ENCODE measurements at regions not wholly inside any gene's neighbourhood (a gene's known extent, or its start where the extent isn't known, plus 50 kb on each side); places are given as distances from the start of the nearest gene placed in this dataset.

DNA sequence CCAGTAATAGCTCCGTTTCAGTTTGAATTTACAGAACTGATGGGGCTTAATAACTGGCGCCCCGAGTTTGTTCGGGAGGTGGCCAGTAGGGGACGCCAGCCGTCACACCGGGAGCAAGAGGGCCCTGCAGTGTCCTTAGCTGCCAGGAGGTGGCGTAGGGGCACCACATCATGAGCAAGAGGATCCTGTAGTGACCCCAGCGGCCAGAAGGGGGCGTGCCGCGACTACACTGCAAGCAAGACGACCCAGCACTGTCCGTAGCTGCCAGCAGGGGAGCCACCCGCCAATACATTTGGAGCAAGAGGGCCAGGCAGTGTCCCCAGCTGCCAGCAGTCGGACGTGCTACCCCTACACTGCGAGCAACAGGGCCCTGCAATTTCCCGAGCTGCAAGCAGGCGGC is 663.7 kb upstream of the B3GAT1 start:
- Histone ChIP-seq H3K27ac (ENCODE audit: low read depth in 1 of 2, low read length in 2 of 2) (no peak overlapping the region), H3K4me3 (ENCODE audit: low read length in 2 of 2) (no peak overlapping the region), H3K27me3 (ENCODE audit: control insufficient read depth in 1 of 2, insufficient read depth in 2 of 2, low read length in 1 of 2) (no peaks in the 10 kb centered on the region), H3K36me3 (ENCODE audit: control insufficient read depth in 1 of 2, insufficient read depth in 2 of 2, low read length in 1 of 2) (no peaks in the 10 kb centered on the region), H3K9me3 (ENCODE audit: control insufficient read depth, low read length) (no peaks in the 10 kb centered on the region), H3K4me1 (ENCODE audit: control insufficient read depth in 1 of 2, insufficient read depth in 2 of 2, low read length in 2 of 2) (no peaks in the 10 kb centered on the region)
- intact Hi-C loops (cut with DNase I), result no loop called here
- DNase-seq, result peak; percentile 79 to 87
- 58 to 61% methylated on average over 20 of the region's 20 CpGs for WGBS, 2 donors
- no peak for ATAC-seq (ENCODE audit: low FRiP score)

DNA sequence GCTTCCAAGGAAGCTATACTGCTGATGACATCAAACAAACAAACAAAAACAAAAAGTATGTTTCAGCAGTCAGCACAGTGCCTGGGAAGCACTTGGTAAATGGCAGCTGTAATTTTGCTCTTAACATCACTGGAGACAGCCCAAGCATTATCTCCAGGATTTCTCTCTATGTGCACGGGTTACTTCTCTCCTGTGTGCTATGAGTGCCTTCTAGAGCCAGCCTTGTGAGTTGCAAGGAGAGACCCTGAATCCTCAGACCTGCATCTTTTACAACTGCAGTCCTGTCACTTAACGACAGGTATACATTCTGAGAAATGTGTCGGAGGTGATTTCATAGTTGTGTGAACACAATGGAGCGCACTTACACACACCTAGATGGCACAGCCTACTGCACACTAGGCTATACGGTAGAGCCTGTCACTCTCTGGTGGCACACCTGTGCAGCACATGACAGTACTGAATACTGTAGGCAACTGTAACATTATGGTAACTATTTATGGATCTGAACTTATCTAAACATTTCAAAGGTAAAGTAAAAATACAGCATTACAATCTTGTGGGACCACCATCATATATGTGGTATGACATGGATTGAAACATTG is 662.5 kb upstream of the B3GAT1 start:
- WGBS, 2 donors, result 67 to 75% methylated on average over 5 of the region's 5 CpGs
- no peak for ATAC-seq (ENCODE audit: low FRiP score)
- no peak overlapping the region for H3K27ac ChIP-seq (ENCODE audit: low read depth in 1 of 2, low read length in 2 of 2)
- no peaks in the 10 kb centered on the region for H3K4me1 ChIP-seq (ENCODE audit: control insufficient read depth in 1 of 2, insufficient read depth in 2 of 2, low read length in 2 of 2)
- H3K27me3 ChIP-seq (ENCODE audit: control insufficient read depth in 1 of 2, insufficient read depth in 2 of 2, low read length in 1 of 2), result no peaks in the 10 kb centered on the region
- H3K9me3 ChIP-seq (ENCODE audit: control insufficient read depth, low read length), result no peaks in the 10 kb centered on the region
- DNase-seq, result no peak
- no peaks in the 10 kb centered on the region for H3K36me3 ChIP-seq (ENCODE audit: control insufficient read depth in 1 of 2, insufficient read depth in 2 of 2, low read length in 1 of 2)
- H3K4me3 ChIP-seq (ENCODE audit: low read length in 2 of 2), result no peak overlapping the region
- intact Hi-C loops (cut with DNase I), result no loop called here

DNA sequence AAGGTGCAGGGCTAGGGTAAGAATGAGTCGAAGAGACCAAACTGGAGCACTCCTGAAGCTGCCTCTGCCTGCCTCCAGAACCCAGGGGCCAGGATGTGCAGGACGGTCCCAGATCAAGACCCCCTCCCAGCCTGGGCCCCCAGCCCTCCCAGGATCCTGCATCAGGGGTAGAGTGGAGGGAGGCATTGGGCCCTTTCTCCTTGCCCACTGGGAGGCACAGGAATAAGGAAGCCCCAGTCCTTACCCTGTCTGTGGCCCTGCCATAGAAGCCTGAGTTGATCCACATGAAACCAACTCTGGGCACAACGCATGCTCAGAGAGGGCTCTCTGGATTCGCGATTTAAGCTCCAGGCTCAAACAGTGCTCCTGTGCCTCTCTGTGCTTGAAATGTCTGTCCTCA is 661.8 kb upstream of the B3GAT1 start:
- 74 to 83% methylated on average over 5 of the region's 5 CpGs for WGBS, 2 donors

DNA sequence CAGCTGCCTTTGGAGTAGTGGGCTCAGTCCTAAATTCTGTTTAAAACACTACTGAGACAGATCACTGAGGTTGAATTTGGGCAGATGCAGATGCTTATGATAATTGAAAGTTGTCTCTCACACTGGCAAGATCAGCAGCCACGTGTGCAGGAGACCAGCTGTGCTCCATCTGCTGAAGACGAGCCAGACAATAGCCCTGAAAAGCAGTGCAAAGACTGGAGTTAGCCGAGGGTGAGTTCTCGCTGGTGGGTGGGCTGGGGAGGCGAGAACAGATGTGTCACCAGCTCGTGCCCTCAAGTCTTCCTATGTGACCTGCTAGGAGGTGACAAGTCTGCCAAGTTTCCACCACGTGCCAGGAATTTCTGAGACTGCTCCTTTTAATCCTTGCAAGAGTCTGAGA is 661.3 kb upstream of the B3GAT1 start:
- ATAC-seq (ENCODE audit: low FRiP score), result no peak
- H3K27ac ChIP-seq (ENCODE audit: low read depth in 1 of 2, low read length in 2 of 2), result no peak overlapping the region

More for the DNA sequence above, 661.8 kb upstream of the B3GAT1 start:
- Histone ChIP-seq H3K9me3 (ENCODE audit: control insufficient read depth, low read length) (no peaks in the 10 kb centered on the region), H3K27ac (ENCODE audit: low read depth in 1 of 2, low read length in 2 of 2) (no peak overlapping the region), H3K36me3 (ENCODE audit: control insufficient read depth in 1 of 2, insufficient read depth in 2 of 2, low read length in 1 of 2) (no peaks in the 10 kb centered on the region), H3K27me3 (ENCODE audit: control insufficient read depth in 1 of 2, insufficient read depth in 2 of 2, low read length in 1 of 2) (no peaks in the 10 kb centered on the region), H3K4me3 (ENCODE audit: low read length in 2 of 2) (no peak overlapping the region), H3K4me1 (ENCODE audit: control insufficient read depth in 1 of 2, insufficient read depth in 2 of 2, low read length in 2 of 2) (no peaks in the 10 kb centered on the region)
- DNase-seq, result no peak
- intact Hi-C loops (cut with DNase I), result no loop called here
- ATAC-seq (ENCODE audit: low FRiP score), result no peak

DNA sequence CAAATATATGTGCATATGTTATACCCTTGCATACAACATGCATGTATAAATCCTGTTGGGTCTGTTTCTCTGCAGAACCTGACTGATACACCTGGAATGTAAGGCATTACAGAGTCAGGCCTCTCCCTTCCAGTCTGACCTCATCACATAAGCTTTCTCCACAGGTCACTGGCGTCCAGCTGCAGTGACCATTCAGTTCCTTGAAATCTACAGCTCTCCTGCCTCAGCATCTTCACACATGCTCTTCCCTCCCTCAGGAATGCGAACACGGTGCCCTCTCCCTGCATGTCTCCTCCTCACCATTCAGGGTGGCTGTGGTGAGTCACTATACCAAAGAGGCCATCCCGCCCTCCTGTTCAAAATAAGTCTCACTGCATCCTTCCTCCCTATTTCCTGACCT is 657.8 kb upstream of the B3GAT1 start:
- ATAC-seq (ENCODE audit: low FRiP score) (no peak), DNase-seq (no peak)
- no peak overlapping the region for H3K4me3 ChIP-seq (ENCODE audit: low read length in 2 of 2)

More for the DNA sequence above, 661.3 kb upstream of the B3GAT1 start:
- Histone ChIP-seq H3K4me1 (ENCODE audit: control insufficient read depth in 1 of 2, insufficient read depth in 2 of 2, low read length in 2 of 2) (no peaks in the 10 kb centered on the region), H3K4me3 (ENCODE audit: low read length in 2 of 2) (no peak overlapping the region), H3K9me3 (ENCODE audit: control insufficient read depth, low read length) (no peaks in the 10 kb centered on the region), H3K27me3 (ENCODE audit: control insufficient read depth in 1 of 2, insufficient read depth in 2 of 2, low read length in 1 of 2) (no peaks in the 10 kb centered on the region), H3K36me3 (ENCODE audit: control insufficient read depth in 1 of 2, insufficient read depth in 2 of 2, low read length in 1 of 2) (no peaks in the 10 kb centered on the region)
- no peak for DNase-seq
- intact Hi-C loops (cut with DNase I), result no loop called here
- WGBS, 2 donors, result 61 to 63% methylated on average over 7 of the region's 7 CpGs

DNA sequence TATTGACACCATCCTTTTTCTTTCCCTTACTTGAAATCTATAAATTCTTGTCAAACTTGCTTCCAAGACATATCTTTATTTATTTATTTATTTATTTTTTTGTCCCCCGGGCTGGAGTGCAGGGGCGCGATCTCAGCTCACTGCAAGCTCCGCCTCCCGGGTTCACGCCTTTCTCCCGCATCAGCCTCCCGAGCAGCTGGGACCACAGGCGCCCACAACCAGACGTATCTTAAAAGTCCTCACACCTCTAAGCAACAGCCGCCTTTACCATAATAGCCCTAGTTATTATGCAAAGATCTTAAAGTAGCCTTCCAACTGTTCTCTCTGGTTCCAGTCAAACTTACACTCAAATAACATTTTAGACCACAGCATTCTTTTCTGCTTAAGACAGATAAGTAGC is 657.0 kb upstream of the B3GAT1 start:
- Histone ChIP-seq H3K27me3 (ENCODE audit: control insufficient read depth in 1 of 2, insufficient read depth in 2 of 2, low read length in 1 of 2) (no peaks in the 10 kb centered on the region), H3K36me3 (ENCODE audit: control insufficient read depth in 1 of 2, insufficient read depth in 2 of 2, low read length in 1 of 2) (no peaks in the 10 kb centered on the region), H3K4me1 (ENCODE audit: control insufficient read depth in 1 of 2, insufficient read depth in 2 of 2, low read length in 2 of 2) (no peaks in the 10 kb centered on the region), H3K9me3 (ENCODE audit: control insufficient read depth, low read length) (peaks cover 2% of the 10 kb centered on the region), H3K27ac (ENCODE audit: low read depth in 1 of 2, low read length in 2 of 2) (no peak overlapping the region), H3K4me3 (ENCODE audit: low read length in 2 of 2) (no peak overlapping the region)
- ATAC-seq (ENCODE audit: low FRiP score), result no peak
- DNase-seq, result no peak
- 85 to 87% methylated on average over 11 of the region's 11 CpGs for WGBS, 2 donors
- intact Hi-C loops (cut with DNase I), result no loop called here

More for the DNA sequence above, 657.8 kb upstream of the B3GAT1 start:
- no peaks in the 10 kb centered on the region for H3K4me1 ChIP-seq (ENCODE audit: control insufficient read depth in 1 of 2, insufficient read depth in 2 of 2, low read length in 2 of 2)
- no peak overlapping the region for H3K27ac ChIP-seq (ENCODE audit: low read depth in 1 of 2, low read length in 2 of 2)
- intact Hi-C loops (cut with DNase I), result no loop called here
- no peaks in the 10 kb centered on the region for H3K27me3 ChIP-seq (ENCODE audit: control insufficient read depth in 1 of 2, insufficient read depth in 2 of 2, low read length in 1 of 2)
- no peaks in the 10 kb centered on the region for H3K36me3 ChIP-seq (ENCODE audit: control insufficient read depth in 1 of 2, insufficient read depth in 2 of 2, low read length in 1 of 2)
- H3K9me3 ChIP-seq (ENCODE audit: control insufficient read depth, low read length), result no peaks in the 10 kb centered on the region
- WGBS, 2 donors, result 62 to 71% methylated on average over 4 of the region's 4 CpGs

DNA sequence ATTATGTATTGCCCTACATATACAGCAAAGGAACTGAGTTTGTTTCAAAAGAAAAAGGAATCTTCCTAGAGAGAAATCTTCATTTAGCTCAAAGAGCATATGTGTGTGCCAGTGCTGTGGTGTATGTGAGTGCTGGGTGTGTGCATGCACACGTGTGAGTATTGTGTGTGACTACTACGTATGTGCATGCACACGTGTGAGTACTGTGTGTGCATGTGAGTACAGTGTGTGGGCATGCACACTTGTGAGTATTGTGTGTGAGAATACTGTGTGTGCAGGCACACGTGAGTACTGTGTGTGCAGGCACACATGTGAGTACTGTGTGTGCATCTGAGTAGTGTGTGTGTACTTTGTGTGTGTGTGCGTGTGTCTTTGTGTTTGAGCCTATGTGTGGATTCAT is 651.0 kb upstream of the B3GAT1 start:
- Histone ChIP-seq H3K36me3 (ENCODE audit: control insufficient read depth in 1 of 2, insufficient read depth in 2 of 2, low read length in 1 of 2) (no peaks in the 10 kb centered on the region), H3K4me1 (ENCODE audit: control insufficient read depth in 1 of 2, insufficient read depth in 2 of 2, low read length in 2 of 2) (no peaks in the 10 kb centered on the region), H3K27me3 (ENCODE audit: control insufficient read depth in 1 of 2, insufficient read depth in 2 of 2, low read length in 1 of 2) (no peaks in the 10 kb centered on the region), H3K27ac (ENCODE audit: low read depth in 1 of 2, low read length in 2 of 2) (no peak overlapping the region), H3K9me3 (ENCODE audit: control insufficient read depth, low read length) (peaks cover 4% of the 10 kb centered on the region), H3K4me3 (ENCODE audit: low read length in 2 of 2) (no peak overlapping the region)
- DNase-seq (no peak), ATAC-seq (ENCODE audit: low FRiP score) (no peak)
- WGBS, 2 donors, result 59 to 61% methylated on average over 5 of the region's 5 CpGs
- intact Hi-C loops (cut with DNase I), result no loop called here

DNA sequence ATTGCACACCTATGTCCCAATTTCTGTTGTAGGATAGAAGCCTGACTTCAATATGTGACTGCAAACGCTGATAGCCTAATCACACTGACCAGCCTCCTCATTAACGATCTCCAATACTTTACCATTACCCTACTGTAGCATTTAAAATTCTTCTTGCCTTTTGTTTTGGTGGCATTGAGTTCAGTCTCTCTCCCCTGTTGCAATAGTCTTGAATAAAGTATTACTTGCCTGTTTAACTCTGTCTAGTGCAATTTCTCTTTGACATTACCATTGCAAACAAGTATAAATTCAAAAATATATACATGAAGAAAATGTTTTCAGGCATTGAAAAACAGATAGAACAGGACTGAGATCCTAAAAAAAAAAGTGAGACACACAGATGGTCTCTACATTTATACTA is 649.1 kb upstream of the B3GAT1 start:
- 80% methylated on average over 2 of the region's 2 CpGs for WGBS, 2 donors
- ATAC-seq (ENCODE audit: low FRiP score), result no peak
- H3K27me3 ChIP-seq (ENCODE audit: control insufficient read depth in 1 of 2, insufficient read depth in 2 of 2, low read length in 1 of 2), result no peaks in the 10 kb centered on the region

DNA sequence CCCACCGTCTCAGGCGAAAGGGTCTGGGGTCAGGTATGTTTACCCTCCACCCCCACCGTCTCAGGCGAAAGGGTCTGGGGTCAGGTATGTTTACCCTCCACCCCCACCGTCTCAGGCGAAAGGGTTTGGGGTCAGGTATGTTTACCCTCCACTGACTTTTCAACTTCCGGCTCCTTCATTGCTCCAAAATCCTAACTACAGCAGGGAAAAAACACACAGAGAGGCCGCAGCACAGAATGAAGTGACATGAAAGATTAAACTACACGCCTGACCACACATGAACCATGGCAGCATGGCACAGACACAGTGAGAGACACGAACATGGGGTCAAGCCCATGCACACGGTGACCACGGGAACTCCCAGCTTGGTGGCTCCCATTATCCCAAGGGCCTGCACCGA is 634.9 kb upstream of the B3GAT1 start:
- WGBS, 2 donors, result 28 to 46% methylated on average over 10 to 11 of the region's 13 CpGs
- intact Hi-C loops (cut with DNase I), result no loop called here
- Histone ChIP-seq H3K4me1 (ENCODE audit: control insufficient read depth in 1 of 2, insufficient read depth in 2 of 2, low read length in 2 of 2) (no peaks in the 10 kb centered on the region), H3K4me3 (ENCODE audit: low read length in 2 of 2) (no peak overlapping the region), H3K27ac (ENCODE audit: low read depth in 1 of 2, low read length in 2 of 2) (no peak overlapping the region), H3K9me3 (ENCODE audit: control insufficient read depth, low read length) (peaks cover 1% of the 10 kb centered on the region), H3K27me3 (ENCODE audit: control insufficient read depth in 1 of 2, insufficient read depth in 2 of 2, low read length in 1 of 2) (no peaks in the 10 kb centered on the region), H3K36me3 (ENCODE audit: control insufficient read depth in 1 of 2, insufficient read depth in 2 of 2, low read length in 1 of 2) (no peaks in the 10 kb centered on the region)
- DNase-seq, result no peak
- no peak for ATAC-seq (ENCODE audit: low FRiP score)

More for the DNA sequence above, 649.1 kb upstream of the B3GAT1 start:
- Histone ChIP-seq H3K4me3 (ENCODE audit: low read length in 2 of 2) (no peak overlapping the region), H3K4me1 (ENCODE audit: control insufficient read depth in 1 of 2, insufficient read depth in 2 of 2, low read length in 2 of 2) (no peaks in the 10 kb centered on the region), H3K36me3 (ENCODE audit: control insufficient read depth in 1 of 2, insufficient read depth in 2 of 2, low read length in 1 of 2) (no peaks in the 10 kb centered on the region), H3K27ac (ENCODE audit: low read depth in 1 of 2, low read length in 2 of 2) (no peak overlapping the region), H3K9me3 (ENCODE audit: control insufficient read depth, low read length) (peaks cover 4% of the 10 kb centered on the region)
- intact Hi-C loops (cut with DNase I), result no loop called here
- DNase-seq, result no peak

All from aorta (tissue), 5 donors.